ENCODE measurements at regions not wholly inside any gene's neighbourhood (a gene's known extent, or its start where the extent isn't known, plus 50 kb on each side); places are given as distances from the start of the nearest gene placed in this dataset.
"Not testable (repeated sequence)": the region's sequence is repeated elsewhere in the genome, so short reads cannot be mapped to it uniquely, and the experiment has no call there.

- no peak overlapping the region for H4K8ac ChIP-seq (ENCODE audit: low read depth, low read length)
- H2BK5ac ChIP-seq (ENCODE audit: low read length) = no peak overlapping the region
- H3K9ac ChIP-seq (ENCODE audit: low read depth, low read length, poor library complexity) = no peak overlapping the region
- no peaks in the 10 kb centered on the region for H3K36me3 ChIP-seq (replicated peaks in 1 of 2; ENCODE audit: control insufficient read depth in 2 of 2, insufficient read depth in 2 of 2, low read length in 2 of 2)
- H2AFZ ChIP-seq (ENCODE audit: low read length) = no peak overlapping the region
- no peak overlapping the region for H3K18ac ChIP-seq (ENCODE audit: low read length)
- no peak for DNase-seq (ENCODE audit: low spot score)
- H2BK12ac ChIP-seq (ENCODE audit: low read length) = no peak overlapping the region
- no peak overlapping the region for H4K91ac ChIP-seq (ENCODE audit: low read depth, low read length, poor library complexity)
- WGBS, 2 donors (ENCODE audit: extremely low coverage in 2 of 2, insufficient read length in 2 of 2, insufficient replicate concordance in 1 of 2) = no CpG with 5 or more reads among the region's 9 CpGs
- no peak overlapping the region for H3K4ac ChIP-seq (ENCODE audit: low read length)
- H3K27ac ChIP-seq (replicated peaks; ENCODE audit: low read length) = no peak overlapping the region
- no peak overlapping the region for H2BK15ac ChIP-seq (ENCODE audit: low read length)
- no peaks in the 10 kb centered on the region for H3K4me1 ChIP-seq (ENCODE audit: control insufficient read depth in 2 of 2, insufficient read depth in 1 of 2, low read depth in 1 of 2, low read length in 2 of 2)
- H2BK120ac ChIP-seq (ENCODE audit: low read depth, low read length) = no peak overlapping the region
- H3K79me1 ChIP-seq (ENCODE audit: low read depth, low read length) = no peaks in the 10 kb centered on the region
- H3K27me3 ChIP-seq (ENCODE audit: control insufficient read depth in 3 of 3, insufficient read depth in 3 of 3, low read depth in 1 of 3, low read length in 3 of 3) = no peaks in the 10 kb centered on the region
- H3K23ac ChIP-seq (ENCODE audit: low read depth, low read length, poor library complexity) = no peak overlapping the region
- no peak overlapping the region for H3K4me3 ChIP-seq (ENCODE audit: low read length in 2 of 2)
- H2AK5ac ChIP-seq (ENCODE audit: low read depth, low read length) = no peak overlapping the region
- no peak overlapping the region for H3K4me2 ChIP-seq (ENCODE audit: insufficient read depth, low read length, poor library complexity, severe bottlenecking)
- no peak overlapping the region for H3K14ac ChIP-seq (ENCODE audit: low read length)
- H3K9me3 ChIP-seq (replicated peaks in 1 of 2; ENCODE audit: control insufficient read depth in 2 of 2, insufficient read depth in 1 of 2, low read depth in 1 of 2, low read length in 2 of 2) = no peaks in the 10 kb centered on the region
Observed at GRCh38 chr18:41058351-41059125, 896.5 kb upstream of the PIK3C3 start.

GRCh38 chr18:41052625-41053024 is 902.4 kb upstream of the PIK3C3 start:
- Histone ChIP-seq H2BK5ac (ENCODE audit: low read length) (no peak overlapping the region), H4K8ac (ENCODE audit: low read depth, low read length) (no peak overlapping the region), H3K18ac (ENCODE audit: low read length) (no peak overlapping the region), H3K4me3 (ENCODE audit: low read length in 2 of 2) (no peak overlapping the region), H3K4me2 (ENCODE audit: insufficient read depth, low read length, poor library complexity, severe bottlenecking) (no peak overlapping the region), H2BK15ac (ENCODE audit: low read length) (no peak overlapping the region), H2AFZ (ENCODE audit: low read length) (no peak overlapping the region), H3K23ac (ENCODE audit: low read depth, low read length, poor library complexity) (no peak overlapping the region), H2BK120ac (ENCODE audit: low read depth, low read length) (no peak overlapping the region), H2BK12ac (ENCODE audit: low read length) (no peak overlapping the region), H3K9me3 (replicated peaks in 1 of 2; ENCODE audit: control insufficient read depth in 2 of 2, insufficient read depth in 1 of 2, low read depth in 1 of 2, low read length in 2 of 2) (no peaks in the 10 kb centered on the region), H3K36me3 (replicated peaks in 1 of 2; ENCODE audit: control insufficient read depth in 2 of 2, insufficient read depth in 2 of 2, low read length in 2 of 2) (no peaks in the 10 kb centered on the region), H3K14ac (ENCODE audit: low read length) (no peak overlapping the region), H3K4ac (ENCODE audit: low read length) (no peak overlapping the region), H3K27me3 (ENCODE audit: control insufficient read depth in 3 of 3, insufficient read depth in 3 of 3, low read depth in 1 of 3, low read length in 3 of 3) (no peaks in the 10 kb centered on the region), H3K27ac (replicated peaks; ENCODE audit: low read length) (no peak overlapping the region), H3K4me1 (ENCODE audit: control insufficient read depth in 2 of 2, insufficient read depth in 1 of 2, low read depth in 1 of 2, low read length in 2 of 2) (no peaks in the 10 kb centered on the region), H4K91ac (ENCODE audit: low read depth, low read length, poor library complexity) (no peak overlapping the region), H3K9ac (ENCODE audit: low read depth, low read length, poor library complexity) (no peak overlapping the region), H2AK5ac (ENCODE audit: low read depth, low read length) (no peak overlapping the region), H3K79me1 (ENCODE audit: low read depth, low read length) (no peaks in the 10 kb centered on the region)
- no peak for DNase-seq (ENCODE audit: low spot score)
- no CpG with 5 or more reads among the region's 3 CpGs for WGBS, 2 donors (ENCODE audit: extremely low coverage in 2 of 2, insufficient read length in 2 of 2, insufficient replicate concordance in 1 of 2)

- H3K4me3 ChIP-seq (ENCODE audit: low read length in 2 of 2); H3K4ac ChIP-seq (ENCODE audit: low read length); H3K27ac ChIP-seq (replicated peaks; ENCODE audit: low read length); DNase-seq (ENCODE audit: low spot score); H3K4me2 ChIP-seq (ENCODE audit: insufficient read depth, low read length, poor library complexity, severe bottlenecking); H2BK120ac ChIP-seq (ENCODE audit: low read depth, low read length); H3K14ac ChIP-seq (ENCODE audit: low read length); H2BK15ac ChIP-seq (ENCODE audit: low read length); H2BK5ac ChIP-seq (ENCODE audit: low read length); H4K91ac ChIP-seq (ENCODE audit: low read depth, low read length, poor library complexity); H3K36me3 ChIP-seq (replicated peaks in 1 of 2; ENCODE audit: control insufficient read depth in 2 of 2, insufficient read depth in 2 of 2, low read length in 2 of 2); H3K27me3 ChIP-seq (ENCODE audit: control insufficient read depth in 3 of 3, insufficient read depth in 3 of 3, low read depth in 1 of 3, low read length in 3 of 3); H3K18ac ChIP-seq (ENCODE audit: low read length); H3K23ac ChIP-seq (ENCODE audit: low read depth, low read length, poor library complexity); H3K9me3 ChIP-seq (replicated peaks in 1 of 2; ENCODE audit: control insufficient read depth in 2 of 2, insufficient read depth in 1 of 2, low read depth in 1 of 2, low read length in 2 of 2); H2AFZ ChIP-seq (ENCODE audit: low read length); H2BK12ac ChIP-seq (ENCODE audit: low read length); H4K8ac ChIP-seq (ENCODE audit: low read depth, low read length); H3K4me1 ChIP-seq (ENCODE audit: control insufficient read depth in 2 of 2, insufficient read depth in 1 of 2, low read depth in 1 of 2, low read length in 2 of 2); H3K79me1 ChIP-seq (ENCODE audit: low read depth, low read length); H3K9ac ChIP-seq (ENCODE audit: low read depth, low read length, poor library complexity); H2AK5ac ChIP-seq (ENCODE audit: low read depth, low read length): not testable (repeated sequence)
- no CpG with 5 or more reads among the region's 16 CpGs for WGBS, 2 donors (ENCODE audit: extremely low coverage in 2 of 2, insufficient read length in 2 of 2, insufficient replicate concordance in 1 of 2)
Observed at GRCh38 chr18:41046250-41046649, 908.8 kb upstream of the PIK3C3 start.

GRCh38 chr18:41043876-41044275 is 911.2 kb upstream of the PIK3C3 start:
- H2BK15ac ChIP-seq (ENCODE audit: low read length) = no peak overlapping the region
- H3K9me3 ChIP-seq (replicated peaks in 1 of 2; ENCODE audit: control insufficient read depth in 2 of 2, insufficient read depth in 1 of 2, low read depth in 1 of 2, low read length in 2 of 2) = no peaks in the 10 kb centered on the region
- no peak overlapping the region for H3K4me3 ChIP-seq (ENCODE audit: low read length in 2 of 2)
- H4K91ac ChIP-seq (ENCODE audit: low read depth, low read length, poor library complexity) = no peak overlapping the region
- no peaks in the 10 kb centered on the region for H3K4me1 ChIP-seq (ENCODE audit: control insufficient read depth in 2 of 2, insufficient read depth in 1 of 2, low read depth in 1 of 2, low read length in 2 of 2)
- no peak overlapping the region for H3K9ac ChIP-seq (ENCODE audit: low read depth, low read length, poor library complexity)
- no peaks in the 10 kb centered on the region for H3K36me3 ChIP-seq (replicated peaks in 1 of 2; ENCODE audit: control insufficient read depth in 2 of 2, insufficient read depth in 2 of 2, low read length in 2 of 2)
- no peak overlapping the region for H3K23ac ChIP-seq (ENCODE audit: low read depth, low read length, poor library complexity)
- H2AK5ac ChIP-seq (ENCODE audit: low read depth, low read length) = no peak overlapping the region
- H2BK5ac ChIP-seq (ENCODE audit: low read length) = no peak overlapping the region
- H2AFZ ChIP-seq (ENCODE audit: low read length) = no peak overlapping the region
- no peaks in the 10 kb centered on the region for H3K27me3 ChIP-seq (ENCODE audit: control insufficient read depth in 3 of 3, insufficient read depth in 3 of 3, low read depth in 1 of 3, low read length in 3 of 3)
- H4K8ac ChIP-seq (ENCODE audit: low read depth, low read length) = no peak overlapping the region
- no peak overlapping the region for H3K14ac ChIP-seq (ENCODE audit: low read length)
- H3K4ac ChIP-seq (ENCODE audit: low read length) = no peak overlapping the region
- H2BK120ac ChIP-seq (ENCODE audit: low read depth, low read length) = no peak overlapping the region
- no peaks in the 10 kb centered on the region for H3K79me1 ChIP-seq (ENCODE audit: low read depth, low read length)
- no peak overlapping the region for H3K18ac ChIP-seq (ENCODE audit: low read length)
- no CpG with 5 or more reads among the region's 4 CpGs for WGBS, 2 donors (ENCODE audit: extremely low coverage in 2 of 2, insufficient read length in 2 of 2, insufficient replicate concordance in 1 of 2)
- no peak overlapping the region for H3K27ac ChIP-seq (replicated peaks; ENCODE audit: low read length)
- H2BK12ac ChIP-seq (ENCODE audit: low read length) = no peak overlapping the region
- DNase-seq (ENCODE audit: low spot score) = no peak
- H3K4me2 ChIP-seq (ENCODE audit: insufficient read depth, low read length, poor library complexity, severe bottlenecking) = no peak overlapping the region

Measured in neuronal stem cell (in vitro differentiated cells).